Spleen (tissue), 7 donors: ENCODE measurements at regions not wholly inside any gene's neighbourhood (a gene's known extent, or its start where the extent isn't known, plus 50 kb on each side); places are given as distances from the start of the nearest gene placed in this dataset.

Source experiments
- CTCF ChIP-seq, 11 experiments: fragments of 200-600 bp in 7 of 11; fragments of 450-650 bp in 4 of 11; sonication (generic) in 4 of 11; IDR thresholded peaks in 8 of 11; conservative IDR thresholded peaks in 3 of 11; 1 replicate in 7 of 11; 2 replicates in 4 of 11; pipeline versions ENCODE4 v1.4.0 to v1.8.0; 2016 to 2021; ENCODE audit warnings: antibody characterized with exemption in 11 of 11, inconsistent platforms in 4 of 11, mild to moderate bottlenecking in 1 of 11
- POLR2A ChIP-seq, 3 donors: fragments of 450-650 bp; IDR thresholded peaks; one replicate each; pipeline ENCODE4 v1.5.1; 2017; ENCODE audit warnings: antibody characterized with exemption in 3 of 3, mild to moderate bottlenecking in 1 of 3
- POLR2AphosphoS5 ChIP-seq, 3 donors: sonication (generic); formaldehyde crosslinking; IDR thresholded peaks; one replicate each; pipeline ENCODE4 v1.5.1; 2017; ENCODE audit warnings: antibody characterized with exemption in 3 of 3
- donor health status: DM: no; HTN: no; CAD: no; lungs with moderate emphysema.
- donor health status: DM: no; HTN: no; CAD: no.
- donor health status: DM: no; HTN: no; CAD: no.

- no peak for TF ChIP-seq CTCF (IDR thresholded peaks at IDR 0.05 in 8 of 11, conservative IDR thresholded peaks at IDR 0.05 in 3 of 11)
- no peak for TF ChIP-seq POLR2A (IDR thresholded peaks at IDR 0.05)
- TF ChIP-seq POLR2AphosphoS5 (IDR thresholded peaks at IDR 0.05) = no peak
Measured at GRCh38 chr7:21269021-21269420, 158.9 kb upstream of the SP4 start.
